EH (cell line): ENCODE measurements at regions not wholly inside any gene's neighbourhood (a gene's known extent, or its start where the extent isn't known, plus 50 kb on each side); places are given as distances from the start of the nearest gene placed in this dataset.
"Not testable (repeated sequence)": the region's sequence is repeated elsewhere in the genome, so short reads cannot be mapped to it uniquely, and the experiment has no call there.

ENCODE experiments used
- DNase-seq: peaks from one replicate; pipeline ENCODE4 v3.0.0-alpha.2; 2015; ENCODE audit warnings: low read depth

DNA sequence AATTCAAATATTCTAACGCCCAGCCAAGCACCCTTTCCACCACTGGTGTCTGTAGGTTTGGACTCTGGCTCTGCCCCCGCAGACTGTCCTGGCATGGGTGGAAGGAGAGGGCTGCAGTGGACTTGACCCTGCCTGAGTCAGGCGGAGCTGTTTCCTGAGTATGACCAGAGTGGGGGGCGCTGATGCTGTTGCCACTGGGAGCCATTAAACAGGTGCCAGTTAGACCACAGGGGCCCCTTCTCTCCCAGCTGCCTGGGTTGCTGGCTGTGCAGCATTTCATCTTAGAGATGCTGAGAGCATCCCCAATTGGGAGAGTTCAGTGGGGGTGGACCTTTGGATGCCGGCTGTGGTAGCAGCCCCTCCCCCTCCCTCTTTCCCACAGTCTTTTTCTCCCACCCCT lies 539.5 kb downstream of the MATN1 start:
- DNase-seq = no peak

DNA sequence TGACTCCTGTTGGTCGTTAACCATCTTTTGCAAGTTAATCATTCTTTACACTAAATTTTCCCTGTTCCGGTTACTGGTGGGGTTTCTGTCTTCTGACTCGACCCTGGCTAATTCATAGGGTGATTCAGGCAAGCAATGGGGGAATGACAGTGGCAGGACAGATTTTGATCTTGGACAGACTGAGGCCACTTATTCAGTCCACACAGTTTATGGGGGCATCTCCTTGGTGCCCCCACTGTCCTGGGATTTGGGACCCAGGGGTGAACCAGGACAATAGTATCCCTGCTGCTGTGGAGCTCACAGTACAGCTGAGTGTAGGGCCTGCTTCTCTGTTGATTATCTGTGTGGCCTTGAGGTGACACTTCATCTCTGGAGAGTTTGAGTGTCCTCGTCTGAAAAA lies 540.4 kb downstream of the MATN1 start:
- no peak for DNase-seq

DNA sequence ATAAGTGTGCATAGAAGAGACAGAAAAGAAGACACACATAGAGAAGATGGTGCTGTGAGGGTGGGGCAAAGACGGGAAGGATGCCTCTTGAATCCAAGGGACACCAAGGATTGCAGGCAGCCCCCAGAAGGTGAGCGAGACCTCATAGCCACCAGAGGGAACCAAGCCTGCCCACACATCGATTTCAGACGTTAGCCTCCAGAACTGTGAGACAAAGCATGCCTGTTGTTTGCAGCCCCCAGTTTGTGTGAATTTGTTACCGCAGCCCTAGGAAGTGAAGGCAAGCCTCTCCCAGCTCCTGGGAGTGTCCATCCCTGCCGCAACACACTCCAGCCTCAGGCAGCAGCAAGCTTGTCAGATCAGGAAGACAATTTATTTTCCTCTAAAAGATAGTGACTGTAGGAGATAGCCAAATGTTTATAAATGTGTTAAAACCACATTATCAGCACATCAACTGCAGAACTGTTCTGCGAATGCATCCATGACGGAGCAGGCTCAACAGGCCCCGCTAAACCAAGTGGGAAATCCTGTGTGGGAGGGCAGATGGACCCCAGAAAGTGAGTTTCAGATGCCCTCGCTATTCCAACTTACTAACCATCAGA lies 543.3 kb downstream of the MATN1 start:
- DNase-seq = no peak

DNA sequence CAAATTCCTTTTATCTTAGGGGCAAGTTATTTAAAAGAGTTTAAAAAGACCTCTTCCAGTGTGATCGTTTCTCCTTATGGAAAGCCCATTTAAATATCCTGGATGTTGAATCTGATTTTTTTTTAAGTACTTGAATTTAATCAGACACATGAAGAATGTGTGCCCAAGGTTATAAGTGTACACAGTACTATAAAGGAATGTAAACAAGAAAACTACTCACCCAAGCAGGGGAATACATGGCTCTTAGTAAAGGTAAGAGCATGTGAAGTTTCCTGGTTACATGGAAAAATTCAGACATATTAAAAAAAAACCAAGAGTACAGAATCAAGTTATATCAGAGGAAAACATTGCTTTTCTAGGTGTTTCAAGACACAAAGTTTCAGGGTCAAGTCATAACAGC lies 546.9 kb downstream of the MATN1 start:
- no peak for DNase-seq

DNA sequence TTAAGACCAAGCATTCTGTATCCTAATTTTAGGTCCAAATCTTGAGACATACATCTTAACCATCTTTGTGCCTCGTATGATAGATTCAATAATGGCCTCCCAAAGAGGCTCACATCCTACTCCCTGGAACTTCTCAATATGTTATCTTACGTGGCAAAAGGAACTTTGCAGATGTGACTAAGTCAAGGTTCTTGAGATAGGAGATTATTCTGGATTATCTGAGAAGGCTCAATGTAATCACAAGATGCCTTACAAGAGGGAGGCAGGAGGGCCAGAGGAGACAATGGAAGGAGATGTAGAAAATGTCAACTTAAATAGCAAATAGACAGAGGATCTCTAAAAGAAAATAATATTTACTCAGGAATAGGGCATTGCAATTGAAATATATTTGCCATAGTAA lies 548.9 kb downstream of the MATN1 start:
- no peak for DNase-seq

DNA sequence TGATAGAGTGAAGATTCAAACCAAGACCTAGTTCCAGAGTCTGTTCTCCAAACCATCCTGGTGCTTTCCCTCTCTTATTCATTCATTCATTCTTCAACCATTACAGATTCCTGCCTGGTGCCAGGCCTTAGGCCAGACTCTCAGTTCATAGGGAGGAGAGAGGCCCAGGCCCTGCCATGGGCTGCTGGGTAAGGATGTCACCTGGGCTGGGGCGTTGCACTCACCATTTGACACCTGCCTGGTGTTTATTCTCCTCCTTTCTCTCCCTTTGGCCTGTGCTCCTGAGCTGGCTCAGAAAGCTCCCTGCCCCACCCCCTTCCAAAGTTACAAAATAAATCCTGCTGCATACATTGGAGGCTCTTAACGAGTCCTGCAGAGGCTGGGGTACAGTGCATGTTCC lies 549.8 kb downstream of the MATN1 start:
- no peak for DNase-seq

DNA sequence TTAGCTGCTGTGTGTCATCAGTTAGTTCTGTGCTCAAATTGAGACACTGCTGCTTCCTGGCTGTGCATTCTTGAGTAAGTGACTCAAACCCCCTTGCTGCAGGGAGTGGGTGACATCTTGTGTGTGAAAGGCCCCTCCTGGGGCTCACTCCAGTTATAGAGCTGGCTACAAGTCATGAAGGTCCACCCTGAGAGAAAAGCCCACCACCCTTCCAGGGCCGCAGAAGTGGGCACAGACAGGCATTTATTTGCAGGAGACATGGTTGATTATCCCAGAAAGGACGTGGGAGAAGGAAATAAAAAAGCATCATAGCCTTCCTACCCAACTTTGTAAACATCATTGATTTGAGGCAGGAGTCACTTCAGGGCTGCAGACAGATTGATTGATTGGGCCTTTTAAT lies 550.6 kb downstream of the MATN1 start:
- DNase-seq = no peak

DNA sequence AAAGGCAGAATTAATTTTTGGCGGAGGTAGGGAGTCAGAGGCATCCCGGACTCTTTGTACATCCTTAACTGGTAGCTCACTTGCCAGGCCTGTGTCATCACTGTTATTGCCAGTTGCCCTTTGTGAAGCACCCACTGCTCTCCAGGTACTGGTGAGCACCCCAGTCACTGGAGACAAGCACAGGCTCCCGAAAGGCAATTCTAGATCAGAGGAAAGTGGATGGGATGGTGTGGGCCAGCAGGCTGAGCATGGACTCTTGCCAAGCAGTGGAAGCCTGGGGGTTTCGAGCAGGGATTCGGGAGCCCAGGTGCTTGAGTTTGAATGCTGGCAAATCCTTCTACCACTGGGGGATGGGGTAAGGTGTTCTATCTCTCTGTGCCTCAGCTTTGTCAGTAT lies 551.1 kb downstream of the MATN1 start:
- DNase-seq = no peak

DNA sequence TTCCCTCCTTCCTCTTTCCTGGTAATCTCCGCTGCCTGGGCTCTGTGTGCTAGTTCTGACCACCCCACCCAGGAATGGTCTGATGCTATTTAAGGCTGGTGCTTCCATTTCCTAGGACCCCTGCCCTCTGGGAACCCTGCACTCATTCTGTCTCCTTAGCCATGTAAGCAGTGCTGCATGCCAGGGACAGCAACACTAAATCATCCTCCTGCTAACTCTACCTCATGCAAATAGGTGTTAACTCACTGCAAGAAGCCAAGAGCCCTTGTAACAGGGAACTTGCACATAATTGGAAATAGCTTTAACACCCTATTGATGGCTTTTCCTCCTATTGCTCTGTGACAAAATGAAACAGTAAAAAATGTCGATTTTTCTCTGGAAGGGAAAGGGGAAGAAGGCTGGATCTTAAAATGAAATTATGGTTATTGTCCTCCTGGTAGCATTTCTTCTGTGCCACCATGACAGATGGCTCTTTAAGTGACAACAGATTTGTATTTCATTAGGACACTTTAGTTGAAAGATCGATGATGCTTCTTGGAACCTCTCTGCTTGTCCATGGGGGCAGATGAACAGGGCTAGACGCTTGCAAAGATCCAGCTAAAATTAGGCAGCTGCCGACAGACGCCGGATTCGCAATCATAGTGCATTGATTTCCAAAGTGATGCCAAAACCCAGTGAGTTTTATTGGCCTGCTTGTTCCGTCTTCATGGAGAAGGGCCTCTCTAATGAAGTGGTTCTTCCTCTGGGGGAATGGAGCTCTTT lies 551.7 kb downstream of the MATN1 start:
- no peak for DNase-seq

DNA sequence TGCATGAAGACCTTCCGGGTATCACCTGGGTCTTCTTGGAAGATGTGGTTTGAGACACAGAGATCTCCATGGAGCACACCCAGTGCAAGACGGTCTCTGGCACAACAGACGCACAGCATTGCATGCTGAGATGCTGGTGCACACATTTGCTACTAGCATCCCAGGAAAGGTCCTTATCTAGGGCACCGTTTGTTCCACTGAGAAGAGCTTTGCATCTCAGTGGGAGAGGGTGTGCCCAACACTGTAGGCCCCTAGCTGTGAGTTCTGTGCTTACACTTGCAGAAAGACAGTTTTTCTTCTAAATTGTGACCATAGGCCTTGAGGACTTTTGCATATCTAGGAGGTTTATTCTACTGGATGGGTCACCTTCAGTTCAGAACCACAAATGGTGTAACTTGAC lies 554.1 kb downstream of the MATN1 start:
- no peak for DNase-seq

DNA sequence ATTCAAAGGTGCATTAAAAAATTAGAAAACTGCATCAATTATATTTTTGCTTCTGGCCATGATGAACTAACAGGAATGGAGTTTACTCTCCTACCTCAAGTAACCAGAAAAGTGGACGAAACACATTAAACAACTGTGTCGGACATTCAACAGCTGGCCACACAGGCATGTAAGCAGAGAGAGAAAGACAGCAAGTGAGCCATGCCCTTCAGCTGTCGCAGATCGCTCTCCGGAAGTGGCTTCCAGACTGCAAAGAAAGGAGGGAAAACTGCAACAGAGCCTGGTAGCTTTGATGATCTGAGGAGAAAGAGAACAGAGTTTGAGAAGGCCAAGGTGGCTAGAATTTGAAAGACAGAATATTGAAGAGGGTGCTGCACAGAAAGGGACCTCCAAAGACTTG lies 557.2 kb downstream of the MATN1 start:
- no peak for DNase-seq

DNA sequence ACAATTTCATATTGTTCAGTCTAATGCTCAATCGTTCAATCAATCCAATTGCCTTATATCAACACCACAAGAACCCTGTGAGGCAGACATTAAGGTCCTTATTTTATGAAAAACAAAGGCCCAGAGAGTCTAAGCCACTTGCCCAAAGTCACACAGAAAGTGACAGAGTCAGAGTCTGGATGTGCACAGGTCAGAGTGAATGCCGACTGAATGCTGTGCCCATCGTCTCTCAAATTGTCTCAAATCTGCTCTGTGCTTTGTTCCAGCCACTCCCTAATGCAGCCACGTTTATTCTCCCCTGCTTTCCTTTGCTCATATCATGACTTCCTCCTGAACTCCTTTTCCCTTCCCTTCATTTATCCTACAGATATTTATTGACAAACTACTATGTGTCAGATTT lies 558.3 kb downstream of the MATN1 start:
- no peak for DNase-seq

DNA sequence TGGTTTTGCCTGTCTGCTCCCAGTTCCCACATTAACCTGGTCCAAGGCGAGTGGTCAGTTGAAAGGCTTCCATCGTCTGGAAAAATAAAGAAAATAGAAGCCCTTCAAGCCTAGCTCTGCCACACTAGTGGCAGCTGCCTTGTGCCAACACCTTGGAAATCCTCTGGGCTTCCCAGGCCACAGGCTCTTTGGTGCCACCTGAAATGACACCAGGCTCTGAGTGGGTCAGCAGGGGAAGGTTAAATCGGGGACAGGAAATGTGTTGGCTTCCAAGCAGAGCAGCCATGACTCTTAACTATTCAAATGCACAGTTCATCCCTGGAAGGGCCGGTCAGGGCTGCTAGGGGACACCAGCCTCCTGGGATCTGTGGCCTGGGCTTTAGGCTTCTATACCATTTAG lies 558.7 kb downstream of the MATN1 start:
- DNase-seq = no peak

DNA sequence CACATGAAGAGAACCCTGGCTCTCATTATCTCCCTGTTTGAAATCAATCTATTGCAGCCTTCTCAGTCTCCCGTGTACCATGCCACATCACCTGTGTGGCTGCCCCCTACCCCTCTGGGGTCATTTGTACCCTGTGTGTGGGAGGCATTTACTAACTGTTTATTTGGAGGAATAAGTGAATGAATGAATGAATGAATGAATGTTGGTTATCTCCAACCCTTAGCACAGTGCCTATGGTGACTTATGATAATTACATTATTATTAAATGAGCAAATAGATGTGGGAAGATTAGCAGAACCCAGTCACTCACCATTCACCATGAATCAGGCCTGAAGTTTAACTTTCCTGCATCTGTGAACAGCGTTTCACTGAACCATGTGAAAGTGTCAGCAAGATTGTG lies 560.8 kb downstream of the MATN1 start:
- no peak for DNase-seq

DNA sequence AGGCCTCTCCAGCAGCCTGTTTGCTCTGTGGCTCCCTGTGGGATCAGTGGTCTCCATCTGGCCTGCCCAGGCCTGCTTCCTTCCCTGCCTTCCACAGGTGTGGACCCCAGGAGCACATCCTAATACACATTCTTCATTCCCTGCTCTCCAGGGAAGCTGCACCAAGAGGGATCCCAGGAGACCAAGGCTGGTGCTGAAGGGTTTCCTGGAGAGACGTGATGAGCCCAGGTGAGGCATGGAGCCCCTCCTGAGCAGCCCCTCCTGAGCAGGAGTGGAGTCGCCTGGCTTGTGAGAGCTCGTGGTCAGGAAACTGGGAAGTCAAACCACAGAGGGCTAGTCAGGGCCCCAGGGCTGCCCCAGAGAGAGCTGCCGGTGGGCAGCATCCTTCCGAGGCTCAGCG lies 561.4 kb downstream of the MATN1 start:
- DNase-seq = no peak

DNA sequence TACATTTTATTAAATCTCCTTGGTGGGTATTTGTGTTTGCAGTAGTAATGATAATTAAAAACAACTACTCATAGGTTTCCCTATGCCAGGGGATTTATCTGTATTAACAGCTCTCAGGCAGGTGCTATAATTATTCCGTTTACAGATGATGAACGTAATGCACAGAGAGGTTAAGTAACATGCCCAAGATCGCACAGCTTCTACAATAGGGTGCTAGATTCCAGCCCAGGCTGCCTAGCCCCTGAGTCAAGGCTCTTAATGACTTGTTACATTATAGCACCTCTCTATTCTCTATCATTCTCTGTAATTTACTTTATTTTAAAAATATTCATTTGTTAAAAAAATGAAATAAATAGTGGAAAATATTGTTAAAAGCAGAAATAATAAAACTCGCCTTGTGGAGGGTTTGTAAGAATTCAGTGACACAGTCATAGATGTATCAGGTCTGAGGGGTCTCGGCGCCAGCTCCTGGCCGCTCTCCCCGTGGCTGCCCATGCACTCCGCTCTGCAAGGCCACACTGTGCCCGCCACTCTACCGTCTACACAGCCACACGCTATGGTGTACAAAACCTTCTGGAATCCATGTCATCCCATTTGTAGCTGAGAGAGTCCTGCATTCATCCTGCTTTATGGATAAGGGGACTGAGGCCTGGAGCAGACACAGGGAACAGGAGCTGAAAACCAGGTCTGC lies 562.2 kb downstream of the MATN1 start:
- DNase-seq = no peak

DNA sequence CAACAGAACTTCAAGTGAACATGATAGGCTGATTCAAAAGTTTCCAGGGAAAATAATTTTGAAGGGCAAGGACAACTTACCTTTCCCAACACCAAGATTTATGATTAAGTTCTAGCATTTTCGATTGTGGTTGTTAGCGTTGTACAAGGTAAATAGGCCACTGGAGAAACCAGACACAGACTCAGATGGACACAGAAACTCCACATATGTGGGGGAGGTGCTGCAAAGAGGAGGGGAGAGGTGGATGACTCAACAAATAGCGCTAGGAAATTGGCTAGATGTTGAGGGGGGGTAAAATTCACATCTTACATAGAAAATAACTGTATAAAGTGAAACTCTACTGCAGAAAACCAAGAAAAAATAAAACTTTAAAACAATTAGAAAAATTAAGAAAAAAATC lies 564.4 kb downstream of the MATN1 start:
- DNase-seq = no peak

DNA sequence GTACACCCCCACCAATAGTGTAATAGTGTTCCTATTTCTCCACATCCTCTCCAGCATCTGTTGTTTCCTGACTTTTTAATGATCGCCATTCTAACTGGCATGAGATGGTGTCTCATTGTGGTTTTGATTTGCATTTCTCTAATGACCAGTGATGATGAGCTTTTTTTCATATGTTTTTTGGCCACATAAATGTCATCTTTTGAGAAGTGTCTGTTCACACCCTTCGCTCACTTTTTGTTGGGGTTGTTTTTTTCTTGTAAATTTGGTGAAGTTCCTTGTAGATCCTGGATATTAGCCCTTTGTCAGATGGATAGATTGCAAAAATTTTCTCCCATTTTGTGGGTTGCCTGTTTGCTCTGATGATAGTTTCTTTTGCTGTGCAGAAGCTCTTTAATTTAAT lies 567.7 kb downstream of the MATN1 start:
- DNase-seq = not testable (repeated sequence)

DNA sequence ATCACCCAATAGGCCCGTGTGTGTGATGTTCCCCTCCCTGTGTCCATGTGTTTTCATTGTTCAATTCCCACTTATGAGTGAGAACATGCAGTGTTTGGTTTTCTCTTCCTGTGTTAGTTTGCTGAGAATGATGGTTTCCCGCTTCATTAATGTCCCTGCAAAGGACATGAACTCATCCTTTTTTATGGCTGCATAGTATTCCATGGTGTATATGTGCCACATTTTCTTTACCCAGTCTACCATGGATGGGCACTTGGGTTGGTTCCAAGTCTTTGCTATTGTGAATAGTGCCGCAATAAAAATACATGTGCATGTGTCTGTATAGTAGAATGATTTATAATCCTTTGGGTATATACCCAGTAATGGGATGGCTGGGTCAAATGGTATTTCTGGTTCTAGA lies 568.1 kb downstream of the MATN1 start:
- not testable (repeated sequence) for DNase-seq

DNA sequence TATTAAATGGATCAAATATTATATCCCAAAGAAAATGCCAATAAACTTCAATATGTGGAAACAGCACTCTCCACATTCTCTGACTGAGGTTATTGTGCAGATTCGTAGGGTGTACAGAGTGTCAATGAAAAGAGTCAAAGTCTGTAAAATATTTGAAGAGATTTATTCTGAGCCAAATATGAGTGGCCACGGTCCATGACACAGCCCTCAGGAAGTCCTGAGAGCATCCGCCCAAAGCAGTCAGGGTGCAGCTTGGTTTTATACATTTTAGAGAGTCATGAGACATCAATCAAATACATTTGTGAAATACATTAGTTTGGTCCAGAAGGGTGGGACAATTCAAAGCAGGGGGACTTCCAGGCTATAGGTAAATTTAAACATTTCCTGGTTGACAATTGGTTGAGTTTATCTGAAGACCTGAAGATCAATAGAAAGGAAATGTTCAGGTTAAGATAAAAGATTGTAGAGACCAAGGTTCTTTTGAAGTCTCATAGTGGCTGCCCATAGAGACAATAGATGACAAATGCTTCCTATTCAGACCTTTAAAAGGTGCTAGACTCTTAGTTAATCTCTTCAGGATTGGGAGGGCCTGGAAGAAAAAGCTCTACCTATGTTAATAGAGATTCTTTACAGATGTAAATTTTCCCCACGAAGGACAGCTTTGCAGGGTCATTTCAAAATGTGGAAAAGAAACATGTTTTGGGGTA lies 569.5 kb downstream of the MATN1 start:
- no peak for DNase-seq

DNA sequence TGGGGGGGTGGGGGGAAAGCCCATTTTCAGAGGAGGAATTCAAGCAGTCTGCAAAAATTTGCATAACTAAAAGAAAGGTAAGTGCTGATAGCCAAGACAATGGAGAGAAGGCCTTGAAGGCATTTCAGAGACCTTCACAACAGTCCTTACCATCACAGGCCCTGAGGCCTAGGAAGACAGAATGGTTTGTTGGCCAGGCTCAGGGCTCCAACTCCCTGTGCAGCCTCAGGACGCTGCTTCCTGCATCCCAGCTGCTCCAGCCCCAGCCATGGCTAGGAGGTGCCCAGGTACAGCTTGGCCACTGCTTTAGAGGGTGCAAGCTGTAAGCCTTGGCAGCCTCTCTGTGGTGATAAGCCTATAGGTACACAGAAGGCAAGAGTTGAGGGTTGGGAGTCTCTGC lies 571.6 kb downstream of the MATN1 start:
- DNase-seq = no peak

DNA sequence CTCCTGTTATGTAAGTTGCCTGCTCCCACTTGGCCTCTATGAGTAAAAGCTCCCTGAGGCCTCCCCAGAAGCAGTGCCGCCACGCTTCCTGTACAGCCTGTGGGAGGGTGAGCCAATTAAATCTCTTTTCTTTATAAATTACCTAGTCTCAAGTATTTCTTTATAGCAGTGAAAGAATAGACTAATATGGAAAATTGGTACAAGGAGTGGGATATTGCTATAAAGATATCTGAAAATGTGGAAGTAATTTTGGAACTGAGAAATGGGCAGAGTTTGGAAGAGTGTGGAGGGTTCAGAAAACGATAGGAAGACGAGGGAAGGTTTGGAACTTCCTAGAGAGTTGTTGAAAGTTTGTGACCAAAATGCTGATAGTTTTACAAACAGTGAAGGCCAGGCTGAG lies 572.3 kb downstream of the MATN1 start:
- DNase-seq = no peak

DNA sequence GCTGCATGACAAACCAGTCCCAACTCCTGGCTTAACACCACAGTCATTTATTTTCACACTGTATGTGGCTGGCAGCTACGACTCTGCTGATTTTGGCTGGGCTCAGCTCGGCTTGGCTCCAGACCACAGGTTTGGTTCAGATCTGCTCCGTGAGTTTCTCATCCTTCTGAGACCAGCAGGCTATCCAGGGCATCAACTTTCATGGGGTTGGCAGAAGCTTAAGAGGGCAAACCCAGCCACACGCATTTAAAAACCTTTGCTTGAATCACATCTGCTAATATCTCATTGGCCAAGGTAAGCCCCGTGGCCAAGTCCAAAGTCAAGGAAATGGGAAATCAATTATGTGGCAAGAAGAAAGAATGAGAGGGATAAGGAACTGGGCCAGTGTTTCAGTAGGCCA lies 574.2 kb downstream of the MATN1 start:
- DNase-seq = no peak
